Endothelial cell of umbilical vein (primary cell): ENCODE measurements at regions not wholly inside any gene's neighbourhood (a gene's known extent, or its start where the extent isn't known, plus 50 kb on each side); places are given as distances from the start of the nearest gene placed in this dataset.

ENCODE experiments used
- BruUV-seq: library from RNA; stranded (reverse); fragments of 400-500 nt; replicated peaks from 2 replicates; lab custom pipeline; 2021; lab: Mats Ljungman, UMichigan
- CTCF ChIA-PET: fragments of 300-600, 350-600 bp; sonication (Branson Sonifier 250); formaldehyde crosslinking; loops from one replicate; lab custom pipeline; 2021; ENCODE audit warnings: antibody characterized with exemption, inconsistent platforms; lab: Charles Lee
- POLR2A ChIA-PET: fragments of 300-600, 350-600 bp; sonication (Branson Sonifier 250); formaldehyde crosslinking; loops from one replicate; lab custom pipeline; 2021; ENCODE audit warnings: antibody characterized with exemption, inconsistent platforms; lab: Charles Lee
- DNase-seq: peaks from one replicate; pipeline ENCODE4 v3.0.0-alpha.2; 2011; ENCODE audit warnings: low read depth, low spot score
- FAIRE-seq: peaks from 2 replicates; lab custom pipeline; 2011; peaks lifted over from hg19 to GRCh38; lab: Jason Lieb, UNC
- H2AFZ ChIP-seq: 2 replicates; pipeline ENCODE4 v1.6.0; 2012; ENCODE audit warnings: low read depth, low read length, control low read depth, inconsistent platforms
- H3K27ac ChIP-seq: 2 replicates; pipeline ENCODE4 v1.5.1; 2011; ENCODE audit warnings: low read depth, mild to moderate bottlenecking, control low read depth, low read length, moderate library complexity; ENCODE audit not compliant: insufficient read depth
- H3K27me3 ChIP-seq, 2 experiments: 2 replicates each; pipeline versions ENCODE4 v1.6.0 to v1.6.1; 2011; ENCODE audit warnings: low read length in 2 of 2, mixed read lengths in 1 of 2; ENCODE audit not compliant: control insufficient read depth in 2 of 2, insufficient read depth in 2 of 2
- H3K36me3 ChIP-seq, 2 experiments: 2 replicates in 1 of 2; 3 replicates in 1 of 2; pipeline ENCODE4 v1.5.1; 2011; ENCODE audit warnings: low read length in 2 of 2, mild to moderate bottlenecking in 1 of 2, moderate library complexity in 1 of 2; ENCODE audit not compliant: control insufficient read depth in 2 of 2, insufficient read depth in 2 of 2; ENCODE audit errors: extremely low read depth in 1 of 2
- H3K4me1 ChIP-seq: 3 replicates; pipeline ENCODE4 v1.5.1; 2011; ENCODE audit warnings: mild to moderate bottlenecking, low read length; ENCODE audit not compliant: control insufficient read depth, insufficient read depth; ENCODE audit errors: extremely low read depth
- H3K4me2 ChIP-seq: 2 replicates; pipeline ENCODE4 v1.6.1; 2011; ENCODE audit warnings: low read length, control low read depth, mixed read lengths; ENCODE audit not compliant: insufficient read depth
- H3K4me3 ChIP-seq, 3 experiments: fragments of 200-600 bp in 1 of 3; sonication (generic), shearing (Covaris generic) in 1 of 3; replicated peaks in 1 of 3; 2 replicates each; pipeline ENCODE4 v1.5.1; 2011 to 2016; ENCODE audit warnings: control low read depth in 3 of 3, low read length in 3 of 3, mild to moderate bottlenecking in 2 of 3, inconsistent platforms in 1 of 3, low read depth in 1 of 3, moderate library complexity in 1 of 3; ENCODE audit not compliant: insufficient read depth in 1 of 3
- H3K79me2 ChIP-seq: 2 replicates; pipeline ENCODE4 v1.6.0; 2012; ENCODE audit warnings: low read length, inconsistent platforms; ENCODE audit not compliant: control insufficient read depth, insufficient read depth
- H3K9ac ChIP-seq: replicated peaks from 2 replicates; pipeline ENCODE3; 2011; ENCODE audit warnings: low read length, control low read depth; ENCODE audit not compliant: insufficient read depth; ENCODE audit errors: extremely low read depth
- H3K9me1 ChIP-seq: replicated peaks from 3 replicates; pipeline ENCODE4 v1.6.0; 2011; ENCODE audit warnings: mild to moderate bottlenecking, low read length; ENCODE audit not compliant: control insufficient read depth, insufficient read depth; ENCODE audit errors: extremely low read depth
- H3K9me3 ChIP-seq: replicated peaks from 2 replicates; pipeline ENCODE4 v1.5.1; 2012; ENCODE audit warnings: low read length, inconsistent platforms; ENCODE audit not compliant: control insufficient read depth, insufficient read depth
- H4K20me1 ChIP-seq: replicated peaks from 2 replicates; pipeline ENCODE3; 2011; ENCODE audit warnings: mild to moderate bottlenecking, low read length; ENCODE audit not compliant: control insufficient read depth, insufficient read depth; ENCODE audit errors: extremely low read depth
- EZH2 ChIP-seq: IDR thresholded peaks from 2 replicates; pipeline ENCODE4 v1.6.1; 2012; ENCODE audit warnings: borderline replicate concordance, low read depth, mild to moderate bottlenecking, moderate library complexity, low read length, inconsistent platforms; ENCODE audit not compliant: severe bottlenecking
- FOS ChIP-seq: IDR thresholded peaks from 2 replicates; pipeline ENCODE4 v1.6.1; 2011; ENCODE audit warnings: mild to moderate bottlenecking, low read length, moderate library complexity, borderline replicate concordance; ENCODE audit not compliant: insufficient read depth
- GATA2 ChIP-seq: IDR thresholded peaks from 2 replicates; pipeline ENCODE4 v1.7.0; 2011; ENCODE audit warnings: low read depth, mild to moderate bottlenecking, moderate library complexity, mixed read lengths, low read length; ENCODE audit not compliant: insufficient read length, insufficient read depth
- JUN ChIP-seq: IDR thresholded peaks from 2 replicates; pipeline ENCODE4 v1.6.1; 2011; ENCODE audit warnings: borderline replicate concordance, low read depth; ENCODE audit not compliant: insufficient read length, insufficient read depth
- MYC ChIP-seq: IDR thresholded peaks from one replicate; pipeline ENCODE4 v1.6.1; 2011; ENCODE audit warnings: mild to moderate bottlenecking, low read depth, low read length
- POLR2A ChIP-seq: IDR thresholded peaks from 2 replicates; pipeline ENCODE4 v1.6.1; 2012; ENCODE audit warnings: low read depth, mild to moderate bottlenecking, control low read depth, low read length
- POLR2AphosphoS5 ChIP-seq: IDR thresholded peaks from 2 replicates; pipeline ENCODE4 v1.6.1; 2012; ENCODE audit warnings: low read depth, mild to moderate bottlenecking, control low read depth, low read length, moderate library complexity; ENCODE audit not compliant: insufficient read depth
- dilution Hi-C: fragments of 300-500 bp; cut with MboI; formaldehyde crosslinking; loops from one replicate; pipeline ENCODE4 v1.15.0; 2019; ENCODE audit warnings: low sequenced_read_pairs; ENCODE audit not compliant: extremely low pct_ligation_motif_present
- intact Hi-C: fragments of 100-400 bp; cut with micrococcal nuclease; formaldehyde crosslinking; loops from one replicate; pipeline ENCODE4 v1.10.0; 2022
- TF ChIP-seq, protein P1 (sequence below), 2 donors: IDR thresholded peaks; 1 replicate in 1 of 2; 2 replicates in 1 of 2; pipeline ENCODE4 v1.5.1; 2011; ENCODE audit warnings: low read length in 2 of 2, mild to moderate bottlenecking in 2 of 2, moderate library complexity in 2 of 2, control low read depth in 1 of 2, inconsistent platforms in 1 of 2, low read depth in 1 of 2; ENCODE audit not compliant: insufficient read depth in 1 of 2; ENCODE audit errors: extremely low read depth in 1 of 2
- TF ChIP-seq, protein P2 (sequence below): IDR thresholded peaks from 2 replicates; pipeline ENCODE4 v1.6.1; 2011; ENCODE audit not compliant: insufficient read depth, insufficient read length

DNA sequence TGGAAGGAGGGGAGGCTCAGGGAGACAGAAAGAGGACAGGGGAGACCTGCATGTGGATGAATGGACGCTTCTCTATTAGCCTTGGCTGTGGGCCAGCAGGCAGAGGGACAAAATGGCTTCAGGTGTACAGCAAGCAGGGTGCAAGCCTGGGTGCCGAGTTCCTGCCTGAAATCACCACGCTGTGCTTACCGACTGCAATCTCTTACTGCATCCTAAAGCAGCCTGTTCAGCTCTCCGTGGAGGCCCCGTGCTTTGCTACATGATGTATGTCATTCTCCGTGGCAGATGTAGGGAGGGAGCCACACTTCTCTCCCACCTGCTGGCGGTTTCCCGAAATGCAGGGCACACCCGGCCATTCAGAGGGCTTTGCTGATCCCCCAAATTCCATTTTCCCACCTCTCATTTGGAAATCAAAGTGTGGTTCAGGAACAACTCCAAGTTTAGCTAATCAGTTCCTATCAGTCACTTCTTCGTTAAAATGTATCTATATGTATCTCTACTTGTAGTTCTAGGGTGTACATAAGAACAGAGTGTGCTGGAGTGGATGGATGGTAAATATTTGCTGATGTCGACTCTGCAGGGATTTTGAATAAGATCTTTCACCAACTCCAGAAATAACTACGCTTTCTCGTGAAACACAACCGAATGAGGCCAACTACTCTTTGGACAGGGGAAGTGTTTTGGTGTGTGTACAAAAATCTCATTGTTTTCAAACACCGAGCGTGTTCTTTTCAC, 122.3 kb upstream of the BACE2 start:
- no peaks in the 10 kb centered on the region for H3K79me2 ChIP-seq
- ChIA-PET POLR2A (no interaction called here), CTCF (no interaction called here)
- TF ChIP-seq JUN = no peak
- no peak for TF ChIP-seq FOS
- TF ChIP-seq MYC = no peak
- TF ChIP-seq POLR2A = no peak
- TF ChIP-seq POLR2AphosphoS5 = no peak
- no peak for TF ChIP-seq GATA2
- TF ChIP-seq, protein P1, sequence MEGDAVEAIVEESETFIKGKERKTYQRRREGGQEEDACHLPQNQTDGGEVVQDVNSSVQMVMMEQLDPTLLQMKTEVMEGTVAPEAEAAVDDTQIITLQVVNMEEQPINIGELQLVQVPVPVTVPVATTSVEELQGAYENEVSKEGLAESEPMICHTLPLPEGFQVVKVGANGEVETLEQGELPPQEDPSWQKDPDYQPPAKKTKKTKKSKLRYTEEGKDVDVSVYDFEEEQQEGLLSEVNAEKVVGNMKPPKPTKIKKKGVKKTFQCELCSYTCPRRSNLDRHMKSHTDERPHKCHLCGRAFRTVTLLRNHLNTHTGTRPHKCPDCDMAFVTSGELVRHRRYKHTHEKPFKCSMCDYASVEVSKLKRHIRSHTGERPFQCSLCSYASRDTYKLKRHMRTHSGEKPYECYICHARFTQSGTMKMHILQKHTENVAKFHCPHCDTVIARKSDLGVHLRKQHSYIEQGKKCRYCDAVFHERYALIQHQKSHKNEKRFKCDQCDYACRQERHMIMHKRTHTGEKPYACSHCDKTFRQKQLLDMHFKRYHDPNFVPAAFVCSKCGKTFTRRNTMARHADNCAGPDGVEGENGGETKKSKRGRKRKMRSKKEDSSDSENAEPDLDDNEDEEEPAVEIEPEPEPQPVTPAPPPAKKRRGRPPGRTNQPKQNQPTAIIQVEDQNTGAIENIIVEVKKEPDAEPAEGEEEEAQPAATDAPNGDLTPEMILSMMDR (IDR thresholded peaks at IDR 0.05; ENCODE audit: extremely low read depth in 1 of 2, insufficient read depth in 1 of 2, low read depth in 1 of 2, low read length in 2 of 2) = no peak
- TF ChIP-seq, protein P2, sequence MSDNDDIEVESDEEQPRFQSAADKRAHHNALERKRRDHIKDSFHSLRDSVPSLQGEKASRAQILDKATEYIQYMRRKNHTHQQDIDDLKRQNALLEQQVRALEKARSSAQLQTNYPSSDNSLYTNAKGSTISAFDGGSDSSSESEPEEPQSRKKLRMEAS = no peak
- no peak for TF ChIP-seq EZH2
- H3K9me3 ChIP-seq = peaks cover under 1% of the 10 kb centered on the region
- no peak overlapping the region for H2AFZ ChIP-seq
- H3K4me3 ChIP-seq = no peak overlapping the region
- BruUV-seq = no TSS peak
- no peaks in the 10 kb centered on the region for H3K36me3 ChIP-seq
- DNase-seq = no peak
- no peaks in the 10 kb centered on the region for H3K9me1 ChIP-seq
- no peak for FAIRE-seq
- H3K4me1 ChIP-seq = no peaks in the 10 kb centered on the region
- no peaks in the 10 kb centered on the region for H4K20me1 ChIP-seq
- H3K27ac ChIP-seq = no peak overlapping the region
- intact Hi-C loops (no loop called here), dilution Hi-C loops (no loop called here)
- no peak overlapping the region for H3K4me2 ChIP-seq
- H3K9ac ChIP-seq = no peak overlapping the region
- H3K27me3 ChIP-seq = no peaks in the 10 kb centered on the region
